ENCODE measurements at regions not wholly inside any gene's neighbourhood (a gene's known extent, or its start where the extent isn't known, plus 50 kb on each side); places are given as distances from the start of the nearest gene placed in this dataset.

DNA sequence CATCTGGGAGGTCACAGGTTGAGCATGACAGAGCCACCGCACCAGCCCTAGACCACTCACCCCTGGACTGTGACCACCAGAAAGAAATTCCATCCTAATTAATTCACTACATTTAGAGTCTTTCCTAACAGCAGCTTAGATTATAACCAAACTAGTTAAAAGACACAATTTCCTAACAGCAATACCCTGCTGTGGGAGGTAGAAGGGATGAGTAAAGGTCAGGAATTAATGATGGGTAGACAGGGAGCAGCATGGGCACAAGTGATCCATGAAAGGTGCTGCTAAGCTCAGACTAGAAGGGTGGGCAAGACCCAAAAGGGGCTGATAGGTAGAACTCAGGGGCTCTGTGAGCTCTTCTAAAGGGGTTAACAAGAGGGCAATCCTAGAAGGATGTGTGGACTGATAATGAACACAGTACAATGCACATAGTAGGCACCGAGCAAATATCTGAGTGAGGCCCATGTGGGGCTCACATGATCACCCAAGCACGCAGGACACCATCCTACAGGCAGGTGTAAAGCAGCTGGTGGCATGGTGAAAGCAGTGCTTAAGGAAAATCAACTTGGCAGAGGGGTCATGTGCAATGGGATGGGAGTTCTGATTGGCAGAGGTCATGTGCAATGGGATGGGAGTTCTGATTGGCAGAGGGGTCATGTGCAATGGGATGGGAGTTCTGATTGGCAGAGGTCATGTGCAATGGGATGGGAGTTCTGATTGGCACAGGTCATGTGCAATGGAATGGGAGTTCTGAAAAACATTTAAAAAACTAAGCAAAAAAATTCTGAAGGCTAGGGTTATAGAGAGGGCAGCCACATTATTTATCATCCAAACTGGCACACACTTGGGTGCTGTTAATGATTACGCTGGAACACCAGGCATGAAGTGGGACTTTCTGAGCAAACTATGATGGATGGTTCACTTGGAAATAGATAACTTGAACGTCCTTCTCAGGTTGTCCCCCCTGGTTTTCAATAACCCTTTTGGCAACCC, 188.2 kb upstream of the FOXQ1 start:
- H3K36me3 ChIP-seq (replicated peaks; ENCODE audit: insufficient read depth, low read depth), result no peaks in the 10 kb centered on the region
- no peaks in the 10 kb centered on the region for H3K9me2 ChIP-seq (replicated peaks; ENCODE audit: insufficient read depth)
- no peak overlapping the region for H3K4me3 ChIP-seq
- no peak overlapping the region for H3K4me2 ChIP-seq
- H3K27me3 ChIP-seq, result no peaks in the 10 kb centered on the region
- H2AFZ ChIP-seq, result no peak overlapping the region
- no peaks in the 10 kb centered on the region for H3K4me1 ChIP-seq (ENCODE audit: insufficient read depth)
- DNase-seq (ENCODE audit: low spot score), result no peak
- H3K9me3 ChIP-seq (ENCODE audit: low read depth), result no peaks in the 10 kb centered on the region
- WGBS (ENCODE audit: low lambda C conversion rate, missing lambda C conversion rate), result 90% methylated on average over 5 of the region's 5 CpGs
- TF ChIP-seq, protein P1, sequence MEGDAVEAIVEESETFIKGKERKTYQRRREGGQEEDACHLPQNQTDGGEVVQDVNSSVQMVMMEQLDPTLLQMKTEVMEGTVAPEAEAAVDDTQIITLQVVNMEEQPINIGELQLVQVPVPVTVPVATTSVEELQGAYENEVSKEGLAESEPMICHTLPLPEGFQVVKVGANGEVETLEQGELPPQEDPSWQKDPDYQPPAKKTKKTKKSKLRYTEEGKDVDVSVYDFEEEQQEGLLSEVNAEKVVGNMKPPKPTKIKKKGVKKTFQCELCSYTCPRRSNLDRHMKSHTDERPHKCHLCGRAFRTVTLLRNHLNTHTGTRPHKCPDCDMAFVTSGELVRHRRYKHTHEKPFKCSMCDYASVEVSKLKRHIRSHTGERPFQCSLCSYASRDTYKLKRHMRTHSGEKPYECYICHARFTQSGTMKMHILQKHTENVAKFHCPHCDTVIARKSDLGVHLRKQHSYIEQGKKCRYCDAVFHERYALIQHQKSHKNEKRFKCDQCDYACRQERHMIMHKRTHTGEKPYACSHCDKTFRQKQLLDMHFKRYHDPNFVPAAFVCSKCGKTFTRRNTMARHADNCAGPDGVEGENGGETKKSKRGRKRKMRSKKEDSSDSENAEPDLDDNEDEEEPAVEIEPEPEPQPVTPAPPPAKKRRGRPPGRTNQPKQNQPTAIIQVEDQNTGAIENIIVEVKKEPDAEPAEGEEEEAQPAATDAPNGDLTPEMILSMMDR (IDR thresholded peaks at IDR 0.05; ENCODE audit: poor library complexity), result no peak
- no peak for TF ChIP-seq EZH2phosphoT487 (IDR thresholded peaks at IDR 0.05; ENCODE audit: low read depth, severe bottlenecking, unreplicated experiment)
- no peak overlapping the region for H3K27ac ChIP-seq
- H3K79me2 ChIP-seq, result no peaks in the 10 kb centered on the region
- H4K20me1 ChIP-seq (ENCODE audit: insufficient read depth, poor library complexity, severe bottlenecking), result no peaks in the 10 kb centered on the region

DNA sequence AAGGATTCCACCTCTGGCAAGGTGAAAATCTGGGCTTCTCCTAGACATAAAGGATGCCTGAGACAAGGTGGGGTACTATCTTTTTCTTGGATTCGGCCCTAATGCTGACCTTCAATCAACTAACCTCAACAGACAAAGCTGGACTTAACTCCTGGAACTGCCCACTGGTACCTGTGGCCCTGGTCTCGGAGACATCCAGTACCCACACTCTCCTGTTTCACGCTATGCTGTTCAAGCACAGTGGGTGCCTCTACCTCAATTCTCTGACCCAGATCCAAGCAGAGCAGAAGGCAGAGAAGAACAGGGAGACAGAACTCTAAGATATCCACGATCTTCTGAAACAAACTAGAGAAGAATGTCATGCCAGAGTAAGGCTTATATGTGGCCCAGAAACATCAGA, 189.8 kb upstream of the FOXQ1 start:
- no peak overlapping the region for H3K4me2 ChIP-seq
- H3K79me2 ChIP-seq, result no peaks in the 10 kb centered on the region
- no peak overlapping the region for H3K4me3 ChIP-seq
- TF ChIP-seq EZH2phosphoT487 (IDR thresholded peaks at IDR 0.05; ENCODE audit: low read depth, severe bottlenecking, unreplicated experiment) (no peak), EZH2 (IDR thresholded peaks at IDR 0.05; ENCODE audit: borderline replicate concordance) (no peak)
- TF ChIP-seq, protein P1 (IDR thresholded peaks at IDR 0.05; ENCODE audit: poor library complexity), result no peak
- DNase-seq (ENCODE audit: low spot score), result no peak
- H3K36me3 ChIP-seq (replicated peaks; ENCODE audit: insufficient read depth, low read depth), result no peaks in the 10 kb centered on the region
- H3K4me1 ChIP-seq (ENCODE audit: insufficient read depth), result peaks cover 3% of the 10 kb centered on the region
- no peaks in the 10 kb centered on the region for H3K9me3 ChIP-seq (ENCODE audit: low read depth)
- H3K27ac ChIP-seq, result no peak overlapping the region
- no peaks in the 10 kb centered on the region for H3K9me2 ChIP-seq (replicated peaks; ENCODE audit: insufficient read depth)
- no peaks in the 10 kb centered on the region for H3K27me3 ChIP-seq
- WGBS (ENCODE audit: low lambda C conversion rate, missing lambda C conversion rate), result 96% methylated on average over 4 of the region's 4 CpGs
- no peak overlapping the region for H2AFZ ChIP-seq
- no peaks in the 10 kb centered on the region for H4K20me1 ChIP-seq (ENCODE audit: insufficient read depth, poor library complexity, severe bottlenecking)

DNA sequence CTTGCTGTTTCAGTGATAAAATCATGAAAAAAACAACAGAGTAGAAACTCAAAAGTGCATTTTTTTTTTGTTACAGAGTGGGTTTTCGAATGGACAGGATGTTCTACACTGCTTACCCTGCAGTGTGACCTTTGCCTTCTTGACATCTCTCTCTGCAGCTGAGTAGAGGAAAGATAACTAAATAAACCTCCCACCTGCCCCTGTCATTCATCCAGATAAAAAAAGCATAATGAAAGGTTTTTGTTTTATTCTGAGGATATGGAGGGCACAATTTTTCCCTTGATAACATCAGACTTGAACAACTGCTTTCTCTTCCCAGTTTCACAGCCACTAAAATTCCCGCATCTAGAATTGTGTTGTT, 193.6 kb upstream of the FOXQ1 start:
- Histone ChIP-seq H3K79me2 (no peaks in the 10 kb centered on the region), H2AFZ (no peak overlapping the region), H3K27me3 (no peaks in the 10 kb centered on the region), H3K27ac (no peak overlapping the region), H3K4me1 (ENCODE audit: insufficient read depth) (peaks cover 6% of the 10 kb centered on the region), H3K36me3 (replicated peaks; ENCODE audit: insufficient read depth, low read depth) (no peaks in the 10 kb centered on the region), H3K9me3 (ENCODE audit: low read depth) (no peaks in the 10 kb centered on the region), H4K20me1 (ENCODE audit: insufficient read depth, poor library complexity, severe bottlenecking) (no peaks in the 10 kb centered on the region), H3K4me3 (no peak overlapping the region), H3K4me2 (no peak overlapping the region), H3K9me2 (replicated peaks; ENCODE audit: insufficient read depth) (no peaks in the 10 kb centered on the region)
- no peak for DNase-seq (ENCODE audit: low spot score)
- TF ChIP-seq, protein P1 (IDR thresholded peaks at IDR 0.05; ENCODE audit: poor library complexity), result no peak
- TF ChIP-seq EZH2 (IDR thresholded peaks at IDR 0.05; ENCODE audit: borderline replicate concordance), result no peak
- WGBS (ENCODE audit: low lambda C conversion rate, missing lambda C conversion rate), result 78% methylated on average over 2 of the region's 2 CpGs

Measured in hepatocyte (in vitro differentiated cells).